PC-9 (cell line): ENCODE measurements at regions not wholly inside any gene's neighbourhood (a gene's known extent, or its start where the extent isn't known, plus 50 kb on each side); places are given as distances from the start of the nearest gene placed in this dataset.
"Not testable (repeated sequence)": the region's sequence is repeated elsewhere in the genome, so short reads cannot be mapped to it uniquely, and the experiment has no call there.

Experiments used
- BruUV-seq: library from RNA; stranded (reverse); fragments of 400-500 nt; replicated peaks from 2 replicates; lab custom pipeline; 2021; lab: Mats Ljungman, UMichigan
- CTCF ChIA-PET: fragments of 300-600 bp; sonication (Branson Sonifier 250); formaldehyde crosslinking; loops from one replicate; lab custom pipeline; 2022; ENCODE audit warnings: antibody characterized with exemption; lab: Charles Lee
- POLR2A ChIA-PET: fragments of 300-600 bp; sonication (Branson Sonifier 250); formaldehyde crosslinking; loops from one replicate; lab custom pipeline; 2022; ENCODE audit warnings: antibody characterized with exemption; ENCODE audit not compliant: unreplicated experiment; lab: Charles Lee
- DNase-seq, 2 experiments: peaks; one replicate each; pipeline versions ENCODE4 v3.0.0 to v3.0.0-alpha.2; 2015 to 2022; ENCODE audit warnings: mixed read lengths in 1 of 2
- H2AFZ ChIP-seq: fragments of 200-600 bp; sonication (generic); 2 replicates; pipeline ENCODE4 v1.8.1; 2017; ENCODE audit warnings: antibody characterized with exemption
- H3F3A ChIP-seq: fragments of 200-600 bp; sonication (generic); 2 replicates; pipeline ENCODE4 v1.8.1; 2017; ENCODE audit warnings: antibody characterized with exemption, mild to moderate bottlenecking, low read depth; ENCODE audit not compliant: insufficient read depth
- H3K27ac ChIP-seq: fragments of 200-600 bp; sonication (generic); 2 replicates; pipeline ENCODE4 v1.6.1; 2016; ENCODE audit warnings: mixed run types
- H3K27me3 ChIP-seq: fragments of 200-600 bp; sonication (generic); 2 replicates; pipeline ENCODE4 v1.6.1; 2016; ENCODE audit warnings: low read depth, mixed run types; ENCODE audit not compliant: insufficient read depth
- H3K36me3 ChIP-seq: fragments of 200-600 bp; sonication (generic); 2 replicates; pipeline ENCODE4 v1.6.1; 2016; ENCODE audit warnings: low read depth, mixed run types
- H3K4me1 ChIP-seq: fragments of 200-600 bp; sonication (generic); replicated peaks from 2 replicates; pipeline ENCODE4 v1.6.1; 2016; ENCODE audit warnings: mixed run types; ENCODE audit not compliant: insufficient read depth
- H3K4me2 ChIP-seq: fragments of 200-600 bp; sonication (generic); 2 replicates; pipeline ENCODE4 v1.6.1; 2017; ENCODE audit warnings: mixed run types
- H3K4me3 ChIP-seq: fragments of 200-600 bp; sonication (generic); 2 replicates; pipeline ENCODE4 v1.6.1; 2016; ENCODE audit warnings: mixed run types
- H3K79me2 ChIP-seq: fragments of 200-600 bp; sonication (generic); 2 replicates; pipeline ENCODE4 v1.6.1; 2017; ENCODE audit warnings: low read depth, mixed run types
- H3K9me2 ChIP-seq: fragments of 200-600 bp; sonication (generic); 2 replicates; pipeline ENCODE4 v1.8.1; 2017; ENCODE audit warnings: mild to moderate bottlenecking; ENCODE audit not compliant: insufficient read depth
- H3K9me3 ChIP-seq: fragments of 200-600 bp; sonication (generic); 2 replicates; pipeline ENCODE4 v1.8.1; 2016; ENCODE audit warnings: low read depth; ENCODE audit not compliant: insufficient read depth
- H4K20me1 ChIP-seq: fragments of 200-600 bp; sonication (generic); 2 replicates; pipeline ENCODE4 v1.8.1; 2017; ENCODE audit not compliant: insufficient read depth
- CTCF ChIP-seq: fragments of 200-600 bp; sonication (generic); conservative IDR thresholded peaks from 2 replicates; pipeline ENCODE4 v1.6.1; 2017; ENCODE audit warnings: mixed run types, antibody characterized with exemption, mild to moderate bottlenecking, moderate library complexity
- EZH2 ChIP-seq: fragments of 200-600 bp; sonication (generic); IDR thresholded peaks from 2 replicates; pipeline ENCODE4 v1.8.0; 2017; ENCODE audit warnings: antibody characterized with exemption, low read depth
- intact Hi-C: fragments of 100-400 bp; cut with micrococcal nuclease; formaldehyde crosslinking; loops from one replicate; pipeline ENCODE4 v1.10.0; 2022; ENCODE audit not compliant: unreplicated experiment

GRCh38 chr2:152278526-152278925, 56.4 kb upstream of the FMNL2 start:
- intact Hi-C loops: no loop called here
- TF ChIP-seq EZH2 (no peak), CTCF (no peak)
- Histone ChIP-seq H3K36me3 (no peaks in the 10 kb centered on the region), H3K4me2 (no peak overlapping the region), H3K9me2 (no peaks in the 10 kb centered on the region), H4K20me1 (no peaks in the 10 kb centered on the region), H3K4me1 (no peaks in the 10 kb centered on the region), H3K27me3 (no peaks in the 10 kb centered on the region), H3K79me2 (no peaks in the 10 kb centered on the region), H3K27ac (no peak overlapping the region), H2AFZ (no peak overlapping the region), H3F3A (no peaks in the 10 kb centered on the region), H3K9me3 (0 out of 2 replicates have a peak, but pooled peaks cover 4% of the 10 kb centered on the region), H3K4me3 (no peak overlapping the region)
- POLR2A ChIA-PET: interaction anchor here (0.7 kb wide), 1 partner anchor 23 kb away, joined by 6 read pairs; no protein-coding TSS in a partner anchor
- CTCF ChIA-PET: no interaction called here
- BruUV-seq: no TSS peak
- DNase-seq: no peak

- CTCF ChIA-PET, intact Hi-C loops, H3K27me3 ChIP-seq, H3K4me2 ChIP-seq, H3K36me3 ChIP-seq, BruUV-seq, H3K9me3 ChIP-seq, H2AFZ ChIP-seq, H3K27ac ChIP-seq, H3K9me2 ChIP-seq, H3K4me3 ChIP-seq, H4K20me1 ChIP-seq, POLR2A ChIA-PET, H3F3A ChIP-seq, H3K79me2 ChIP-seq, H3K4me1 ChIP-seq, DNase-seq: not testable (repeated sequence)
Observed at GRCh38 chr2:152279367-152279766, 55.6 kb upstream of the FMNL2 start.

GRCh38 chr2:152280780-152281179, 54.2 kb upstream of the FMNL2 start:
- intact Hi-C loops: no loop called here
- H4K20me1 ChIP-seq: no peaks in the 10 kb centered on the region
- no TSS peak for BruUV-seq
- H3K9me2 ChIP-seq: no peaks in the 10 kb centered on the region
- no peaks in the 10 kb centered on the region for H3K4me1 ChIP-seq
- H3F3A ChIP-seq: no peaks in the 10 kb centered on the region
- TF ChIP-seq EZH2: no peak
- TF ChIP-seq CTCF: no peak
- 0 out of 2 replicates have a peak, but pooled peaks cover 4% of the 10 kb centered on the region for H3K9me3 ChIP-seq
- POLR2A ChIA-PET: no interaction called here
- no peak overlapping the region for H3K4me2 ChIP-seq
- DNase-seq: no peak
- H3K27ac ChIP-seq: no peak overlapping the region
- H3K79me2 ChIP-seq: no peaks in the 10 kb centered on the region
- no peaks in the 10 kb centered on the region for H3K36me3 ChIP-seq
- CTCF ChIA-PET: no interaction called here
- no peak overlapping the region for H3K4me3 ChIP-seq
- no peak overlapping the region for H2AFZ ChIP-seq
- no peaks in the 10 kb centered on the region for H3K27me3 ChIP-seq

- H3F3A ChIP-seq: no peaks in the 10 kb centered on the region
- ChIA-PET POLR2A (no interaction called here), CTCF (no interaction called here)
- TF ChIP-seq EZH2 (no peak), CTCF (no peak)
- no peak overlapping the region for H2AFZ ChIP-seq
- H3K27ac ChIP-seq: no peak overlapping the region
- no peaks in the 10 kb centered on the region for H3K36me3 ChIP-seq
- no peaks in the 10 kb centered on the region for H3K79me2 ChIP-seq
- no peaks in the 10 kb centered on the region for H3K9me2 ChIP-seq
- no TSS peak for BruUV-seq
- 0 out of 2 replicates have a peak, but pooled peaks cover 4% of the 10 kb centered on the region for H3K9me3 ChIP-seq
- DNase-seq: no peak
- intact Hi-C loops: no loop called here
- H4K20me1 ChIP-seq: no peaks in the 10 kb centered on the region
- no peak overlapping the region for H3K4me2 ChIP-seq
- H3K4me1 ChIP-seq: no peaks in the 10 kb centered on the region
- no peak overlapping the region for H3K4me3 ChIP-seq
- no peaks in the 10 kb centered on the region for H3K27me3 ChIP-seq
Observed at GRCh38 chr2:152283392-152283791, 51.6 kb upstream of the FMNL2 start.
